UCSD-AML1 (cell line): ENCODE measurements at regions not wholly inside any gene's neighbourhood (a gene's known extent, or its start where the extent isn't known, plus 50 kb on each side); places are given as distances from the start of the nearest gene placed in this dataset.
"Not testable (repeated sequence)": the region's sequence is repeated elsewhere in the genome, so short reads cannot be mapped to it uniquely, and the experiment has no call there.

ENCODE experiments used
- DNase-seq: peaks from one replicate; lab custom pipeline; 2025; ENCODE audit not compliant: unreplicated experiment; lab: John Stamatoyannopoulos, UW

DNA sequence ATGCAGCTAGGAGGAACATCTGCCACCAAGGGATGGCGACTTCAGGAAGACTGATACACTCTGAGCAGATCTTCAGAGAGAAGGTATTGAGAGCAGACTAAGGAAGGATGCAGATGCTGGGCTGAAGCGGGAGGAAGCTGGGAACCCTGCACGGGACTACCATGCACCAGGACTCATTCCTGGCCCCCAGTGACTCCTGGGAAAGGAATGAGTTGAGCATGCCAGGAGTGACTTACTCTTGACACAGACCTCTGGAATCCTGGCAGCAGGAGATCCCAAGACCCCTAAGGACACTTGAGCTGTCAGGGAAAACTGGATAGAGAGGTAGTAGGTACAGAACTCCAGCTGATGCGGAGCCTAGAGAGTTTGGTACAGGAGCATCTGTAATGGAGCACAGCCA lies 336.1 kb downstream of the RPS29 start:
- DNase-seq: no peak

- DNase-seq: no peak
Observed at GRCh38 chr14:49249022-49249421, 337.2 kb downstream of the RPS29 start.

- DNase-seq: not testable (repeated sequence)
Observed at GRCh38 chr14:49243777-49244176, 342.4 kb downstream of the RPS29 start.

DNA sequence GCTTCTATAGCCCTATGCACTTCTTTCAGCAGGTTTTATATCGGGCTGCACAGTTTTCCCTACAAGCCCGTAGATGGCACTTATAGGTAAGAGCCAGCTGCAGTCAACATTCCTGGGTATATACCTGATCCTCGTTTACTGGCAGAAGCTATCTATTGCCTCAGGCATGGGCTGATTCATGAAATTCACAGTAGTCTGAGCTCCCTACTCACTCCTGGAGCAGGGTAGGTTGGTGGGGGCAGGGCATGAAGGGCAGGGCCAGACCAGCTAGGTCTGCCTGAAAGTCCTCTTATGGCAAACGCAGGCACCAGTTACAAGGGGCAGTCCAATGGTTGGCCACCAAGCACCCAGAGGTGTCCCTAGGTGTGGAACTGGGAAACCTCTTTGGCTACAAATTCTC lies 345.8 kb downstream of the RPS29 start:
- no peak for DNase-seq

GRCh38 chr14:49228552-49228951 lies 357.6 kb downstream of the RPS29 start:
- no peak for DNase-seq

- DNase-seq: no peak
Observed at GRCh38 chr14:49221316-49221715, 364.9 kb downstream of the RPS29 start.

GRCh38 chr14:49220492-49220891 lies 365.7 kb downstream of the RPS29 start:
- DNase-seq: no peak

DNA sequence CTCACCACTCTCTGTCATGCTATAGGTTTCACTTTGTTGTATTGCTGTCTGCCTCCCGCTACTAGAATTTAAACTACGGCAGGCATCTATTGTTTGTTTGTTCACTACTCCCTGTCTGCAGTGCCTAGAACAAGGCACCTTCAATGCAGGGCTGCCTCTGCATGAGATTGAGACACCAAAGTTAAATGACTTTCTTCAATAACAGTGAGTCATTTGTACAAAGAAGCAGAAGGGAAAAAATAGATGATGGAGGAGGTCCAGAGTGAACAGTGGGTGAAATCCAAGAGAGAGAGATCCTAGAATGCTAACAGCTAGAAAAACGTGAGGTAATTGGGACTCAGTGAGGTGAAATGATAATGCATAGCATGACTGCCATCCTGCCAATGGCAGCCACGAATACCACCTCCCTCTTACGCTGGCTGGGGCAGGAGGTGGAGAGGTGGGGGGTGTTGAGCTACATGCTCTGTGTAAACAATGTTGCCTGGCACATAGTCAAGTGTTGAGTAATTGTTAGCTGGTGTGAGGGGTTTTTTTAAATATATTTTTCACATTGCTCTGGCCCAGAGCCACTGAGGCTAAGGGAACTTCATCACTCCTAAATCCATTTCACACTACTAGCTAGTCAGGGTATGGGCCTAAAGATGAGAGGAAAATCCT lies 367.6 kb downstream of the RPS29 start:
- DNase-seq: no peak

- no peak for DNase-seq
Observed at GRCh38 chr14:49212721-49213120, 373.5 kb downstream of the RPS29 start.

DNA sequence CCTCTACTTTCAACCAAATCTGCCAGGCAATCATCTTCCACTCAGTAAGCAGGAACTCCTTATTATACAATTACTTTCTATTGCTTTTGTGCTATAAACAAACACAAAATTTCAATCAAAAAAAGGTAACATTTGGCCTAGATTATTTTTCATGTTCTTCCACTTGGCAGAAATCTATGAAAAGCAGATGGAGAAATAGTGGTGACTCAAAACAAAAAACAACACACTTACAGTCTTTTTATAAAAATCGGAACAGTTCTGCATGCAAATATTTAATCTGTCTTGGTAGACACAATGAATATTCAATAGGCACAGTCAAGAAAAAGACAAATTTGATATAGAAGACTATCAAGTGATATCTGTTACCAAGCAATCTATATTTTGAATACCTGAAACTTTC lies 376.8 kb downstream of the RPS29 start:
- no peak for DNase-seq

- no peak for DNase-seq
Observed at GRCh38 chr14:49206828-49207227, 379.4 kb downstream of the RPS29 start.

GRCh38 chr14:49203676-49204075 lies 382.5 kb downstream of the RPS29 start:
- DNase-seq: no peak

DNA sequence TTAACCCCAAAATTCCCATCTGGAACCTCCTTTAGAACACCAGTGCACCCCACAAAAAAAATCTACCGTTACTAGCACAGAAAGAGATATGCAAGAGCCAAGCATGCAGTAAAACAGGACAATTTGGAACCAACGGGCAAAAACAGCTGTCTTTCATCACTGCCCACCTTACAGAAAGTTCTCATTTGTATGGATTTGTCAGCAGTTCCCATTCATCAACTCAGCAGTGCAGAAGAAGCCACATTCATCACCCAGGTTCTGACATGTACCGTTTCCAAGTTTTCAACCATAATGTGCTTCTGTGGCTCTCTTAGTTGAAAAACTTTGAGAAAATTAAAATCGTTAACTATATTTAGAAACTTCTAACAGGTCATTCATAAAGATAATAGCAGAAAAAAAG lies 387.0 kb downstream of the RPS29 start:
- DNase-seq: no peak

GRCh38 chr14:49196327-49196726 lies 389.9 kb downstream of the RPS29 start:
- DNase-seq: no peak

GRCh38 chr14:49194067-49194466 lies 392.1 kb downstream of the RPS29 start:
- DNase-seq: no peak

DNA sequence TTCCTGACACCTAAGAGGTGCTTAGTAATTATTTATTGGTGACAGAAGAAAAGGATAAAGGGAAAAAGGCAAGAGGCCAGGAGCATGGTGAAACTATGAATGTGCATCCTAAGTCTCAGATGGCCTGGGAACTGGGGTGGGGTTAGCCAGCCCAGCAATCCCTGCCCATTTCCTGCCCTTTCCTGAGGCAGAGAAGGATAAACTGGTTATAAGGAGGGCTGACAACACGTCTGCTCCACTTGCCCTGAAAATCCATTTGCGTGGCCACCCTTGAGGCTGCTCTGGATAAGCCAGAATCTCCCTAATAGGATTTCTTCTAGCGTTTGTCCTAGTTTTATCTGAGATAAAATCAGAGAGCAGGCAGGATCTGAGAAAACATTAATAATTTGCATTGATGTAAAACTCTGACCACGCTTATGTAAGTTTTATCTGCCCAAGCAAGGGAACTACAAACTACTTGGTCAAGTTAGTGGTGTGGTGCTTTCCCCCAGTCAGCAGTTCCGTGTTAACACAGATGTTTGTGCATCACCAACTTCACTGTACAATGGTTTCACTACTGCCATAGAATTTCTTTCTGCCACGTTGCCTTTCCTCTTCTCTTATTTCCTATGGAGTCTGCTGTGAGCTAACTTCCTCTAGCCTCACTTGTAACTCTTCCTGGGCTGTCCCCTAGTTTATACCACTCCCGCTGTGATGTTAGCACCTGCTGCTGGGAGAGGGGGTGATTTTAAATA lies 392.7 kb downstream of the RPS29 start:
- no peak for DNase-seq

- DNase-seq: no peak
Observed at GRCh38 chr14:49191380-49191779, 394.8 kb downstream of the RPS29 start.

- DNase-seq: no peak
Observed at GRCh38 chr14:49189375-49189774, 396.8 kb downstream of the RPS29 start.

- no peak for DNase-seq
Observed at GRCh38 chr14:49187799-49188198, 398.4 kb downstream of the RPS29 start.

DNA sequence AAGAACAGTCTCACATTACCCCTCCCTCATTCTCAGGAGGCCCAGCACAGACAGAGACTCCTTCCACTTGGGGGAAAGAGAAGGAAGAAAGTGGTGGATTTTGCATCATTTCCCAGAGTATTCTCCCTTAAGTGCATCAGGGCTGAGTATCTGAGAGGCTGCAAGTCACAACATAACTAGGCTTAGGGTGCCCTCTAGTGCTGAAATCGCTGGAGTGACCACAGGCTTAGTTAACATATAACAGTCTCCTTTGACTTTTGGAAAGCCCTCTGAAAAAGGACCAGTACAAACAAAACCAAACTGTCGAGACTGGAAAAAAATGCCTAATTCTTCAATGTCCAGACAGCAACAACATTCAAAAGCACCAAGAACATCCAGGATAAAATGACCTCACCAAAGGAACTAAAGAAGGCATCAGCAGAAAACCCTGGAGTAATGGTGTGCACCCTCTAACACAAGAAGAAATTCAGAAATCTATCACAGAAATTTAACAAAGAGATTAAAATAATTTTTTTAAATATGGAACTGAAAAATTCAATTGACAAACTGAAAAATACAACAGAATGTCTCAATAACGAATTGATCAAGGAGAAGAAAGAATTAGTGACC lies 412.3 kb downstream of the RPS29 start:
- peak; percentile 42 for DNase-seq

DNA sequence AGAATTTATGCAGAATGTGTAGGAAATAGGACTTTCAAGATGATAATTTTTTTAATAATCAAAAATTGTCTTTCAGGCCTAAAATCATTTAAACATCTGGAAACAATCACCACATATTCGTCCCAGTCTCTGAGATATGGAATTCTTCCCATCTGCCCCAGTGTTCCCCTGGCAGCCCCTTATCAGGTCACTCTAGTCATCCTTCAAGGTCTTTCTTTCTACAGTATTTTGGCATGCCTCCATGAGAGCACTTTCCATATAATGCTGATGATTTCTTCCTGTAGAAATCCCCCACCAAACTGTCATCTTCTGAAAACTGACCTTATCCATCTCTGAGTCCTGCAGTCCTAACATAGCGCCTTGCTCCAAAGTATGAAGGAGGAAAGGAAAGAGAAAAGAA lies 422.1 kb downstream of the RPS29 start:
- no peak for DNase-seq

GRCh38 chr14:49160983-49161382 lies 425.2 kb downstream of the RPS29 start:
- no peak for DNase-seq
